22Rv1 (cell line): ENCODE measurements at regions not wholly inside any gene's neighbourhood (a gene's known extent, or its start where the extent isn't known, plus 50 kb on each side); places are given as distances from the start of the nearest gene placed in this dataset.

Experiments used
- CTCF ChIP-seq: fragments of 450-650 bp; IDR thresholded peaks from 2 replicates; pipeline ENCODE4 v1.5.1; 2017; ENCODE audit warnings: mild to moderate bottlenecking
- ZFX ChIP-seq: fragments of 450-650 bp; IDR thresholded peaks from 2 replicates; pipeline ENCODE4 v1.6.1; 2017; ENCODE audit warnings: antibody characterized with exemption, borderline replicate concordance

GRCh38 chr15:29645841-29646240, 176.4 kb downstream of the TJP1 start:
- TF ChIP-seq CTCF (no peak), ZFX (no peak)
